NB4 (cell line): ENCODE measurements at regions not wholly inside any gene's neighbourhood (a gene's known extent, or its start where the extent isn't known, plus 50 kb on each side); places are given as distances from the start of the nearest gene placed in this dataset.

Experiments used
- DNase-seq: peaks from one replicate; pipeline ENCODE4 v3.0.0; 2010; ENCODE audit warnings: low read depth
- H3K4me3 ChIP-seq: one replicate; pipeline ENCODE4 v1.5.1; 2011; ENCODE audit warnings: mild to moderate bottlenecking, low read depth, low read length, moderate library complexity
- CTCF ChIP-seq: IDR thresholded peaks from one replicate; pipeline ENCODE4 v1.5.1; 2012; ENCODE audit warnings: low read depth, low read length
- MAX ChIP-seq: IDR thresholded peaks from 2 replicates; pipeline ENCODE4 v1.6.1; 2011; ENCODE audit warnings: low read depth, low read length
- MYC ChIP-seq: IDR thresholded peaks from 2 replicates; pipeline ENCODE4 v1.6.1; 2011; ENCODE audit warnings: low read depth, low read length
- POLR2A ChIP-seq: IDR thresholded peaks from 2 replicates; pipeline ENCODE4 v1.6.1; 2011; ENCODE audit warnings: mild to moderate bottlenecking; ENCODE audit not compliant: insufficient read length; ENCODE audit errors: extremely low read depth

GRCh38 chr1:56356376-56356990 lies 222.9 kb downstream of the PLPP3 start:
- no peak for DNase-seq
- TF ChIP-seq MAX (no peak), CTCF (no peak), POLR2A (no peak), MYC (no peak)
- H3K4me3 ChIP-seq, result no peak overlapping the region

GRCh38 chr1:56355918-56356317 lies 223.4 kb downstream of the PLPP3 start:
- TF ChIP-seq POLR2A, result no peak
- no peak for TF ChIP-seq CTCF
- no peak for TF ChIP-seq MYC
- no peak for TF ChIP-seq MAX
- H3K4me3 ChIP-seq, result no peak overlapping the region
- DNase-seq, result no peak

- DNase-seq, result no peak
- no peak for TF ChIP-seq POLR2A
- TF ChIP-seq MAX, result no peak
- TF ChIP-seq MYC, result no peak
- no peak for TF ChIP-seq CTCF
- H3K4me3 ChIP-seq, result no peak overlapping the region
Measured at GRCh38 chr1:56355422-56355821, 223.9 kb downstream of the PLPP3 start.

DNA sequence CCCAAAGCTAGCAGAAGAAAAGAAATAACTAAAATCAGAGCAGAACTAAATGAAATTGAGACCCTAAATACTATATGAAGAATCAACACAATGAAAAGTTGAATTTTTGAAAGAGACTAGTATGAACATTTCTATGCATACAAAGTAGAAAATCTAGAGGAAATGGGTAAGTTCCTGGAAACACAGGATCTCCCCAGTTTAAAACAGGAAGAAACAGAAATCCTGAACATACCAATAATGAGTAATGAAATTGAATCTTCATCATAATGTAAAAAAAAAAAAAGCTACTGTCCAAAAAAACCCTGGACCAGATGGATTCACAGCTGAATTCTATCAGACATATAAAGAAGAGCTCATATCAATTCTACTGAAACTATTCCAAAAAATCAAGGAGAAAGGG lies 233.5 kb downstream of the PLPP3 start:
- no peak overlapping the region for H3K4me3 ChIP-seq
- DNase-seq, result no peak
- TF ChIP-seq MYC (no peak), CTCF (no peak), POLR2A (no peak), MAX (no peak)

DNA sequence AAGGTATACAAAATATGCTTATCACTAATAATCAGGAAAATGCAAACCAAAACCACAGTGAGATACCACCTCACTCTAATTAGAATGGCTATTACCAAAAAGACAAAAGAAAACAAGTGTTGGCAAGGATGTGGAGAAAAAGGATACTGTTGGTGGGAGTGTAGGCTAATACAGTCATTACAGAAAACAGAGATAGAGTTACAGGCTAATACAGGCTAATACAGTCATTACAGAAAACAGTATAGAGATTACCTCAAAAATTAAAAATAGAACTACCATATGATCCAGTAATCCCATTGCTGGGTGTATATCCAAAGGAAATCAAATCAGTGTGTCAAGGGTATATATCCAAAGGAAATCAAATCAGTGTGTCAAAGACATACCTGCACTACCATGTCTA lies 238.4 kb downstream of the PLPP3 start:
- no peak for TF ChIP-seq MYC
- no peak for TF ChIP-seq MAX
- no peak for TF ChIP-seq CTCF
- DNase-seq, result no peak
- H3K4me3 ChIP-seq, result no peak overlapping the region
